ENCODE measurements at regions not wholly inside any gene's neighbourhood (a gene's known extent, or its start where the extent isn't known, plus 50 kb on each side); places are given as distances from the start of the nearest gene placed in this dataset.

GRCh38 chr2:34320056-34320455 is 721.0 kb upstream of the FAM98A start:
- intact Hi-C loops (cut with DNase I) = no loop called here
- no peak for ATAC-seq (ENCODE audit: poor library complexity)

GRCh38 chr2:34317797-34318196 is 718.7 kb upstream of the FAM98A start:
- ATAC-seq (ENCODE audit: poor library complexity) (no peak), DNase-seq (no peak)
- intact Hi-C loops (cut with DNase I) = no loop called here

More at GRCh38 chr2:34320056-34320455, 721.0 kb upstream of the FAM98A start:
- DNase-seq = no peak

GRCh38 chr2:34316788-34317187 is 717.7 kb upstream of the FAM98A start:
- intact Hi-C loops (cut with DNase I) = no loop called here
- no peak for ATAC-seq (ENCODE audit: poor library complexity)

GRCh38 chr2:34311816-34312215 is 712.7 kb upstream of the FAM98A start:
- DNase-seq (no peak), ATAC-seq (ENCODE audit: poor library complexity) (no peak)
- intact Hi-C loops (cut with DNase I) = no loop called here

More at GRCh38 chr2:34316788-34317187, 717.7 kb upstream of the FAM98A start:
- no peak for DNase-seq

- no peak for DNase-seq
- no peak for ATAC-seq (ENCODE audit: poor library complexity)
- intact Hi-C loops (cut with DNase I) = no loop called here
These were observed 709.0 kb upstream of the FAM98A start for GRCh38 chr2:34308140-34308539.

GRCh38 chr2:34307636-34308035 is 708.5 kb upstream of the FAM98A start:
- intact Hi-C loops (cut with DNase I) = no loop called here
- DNase-seq (no peak), ATAC-seq (ENCODE audit: poor library complexity) (no peak)

GRCh38 chr2:34306745-34307144 is 707.6 kb upstream of the FAM98A start:
- ATAC-seq (ENCODE audit: poor library complexity) (no peak), DNase-seq (no peak)
- intact Hi-C loops (cut with DNase I) = no loop called here

GRCh38 chr2:34305587-34305986 is 706.5 kb upstream of the FAM98A start:
- intact Hi-C loops (cut with DNase I) = no loop called here
- DNase-seq (no peak), ATAC-seq (ENCODE audit: poor library complexity) (no peak)

GRCh38 chr2:34294961-34295360 is 695.9 kb upstream of the FAM98A start:
- DNase-seq = no peak
- ATAC-seq (ENCODE audit: poor library complexity) = no peak
- intact Hi-C loops (cut with DNase I) = no loop called here

GRCh38 chr2:34291076-34291475 is 692.0 kb upstream of the FAM98A start:
- ATAC-seq (ENCODE audit: poor library complexity) = no peak
- DNase-seq = no peak
- intact Hi-C loops (cut with DNase I) = no loop called here

- intact Hi-C loops (cut with DNase I) = no loop called here
- DNase-seq (no peak), ATAC-seq (ENCODE audit: poor library complexity) (no peak)
These were observed 688.9 kb upstream of the FAM98A start for GRCh38 chr2:34288016-34288415.

GRCh38 chr2:34280606-34281005 is 681.5 kb upstream of the FAM98A start:
- intact Hi-C loops (cut with DNase I) = no loop called here
- DNase-seq (no peak), ATAC-seq (ENCODE audit: poor library complexity) (no peak)

- intact Hi-C loops (cut with DNase I) = no loop called here
- ATAC-seq (ENCODE audit: poor library complexity) (no peak), DNase-seq (no peak)
These were observed 668.0 kb upstream of the FAM98A start for GRCh38 chr2:34266908-34267697.

- DNase-seq = no peak
- no peak for ATAC-seq (ENCODE audit: poor library complexity)
- intact Hi-C loops (cut with DNase I) = no loop called here
These were observed 662.6 kb upstream of the FAM98A start for GRCh38 chr2:34261701-34262100.

- intact Hi-C loops (cut with DNase I) = no loop called here
- ATAC-seq (ENCODE audit: poor library complexity) (no peak), DNase-seq (no peak)
These were observed 655.3 kb upstream of the FAM98A start for GRCh38 chr2:34254272-34254878.

GRCh38 chr2:34252111-34252510 is 653.0 kb upstream of the FAM98A start:
- DNase-seq (no peak), ATAC-seq (ENCODE audit: poor library complexity) (no peak)
- intact Hi-C loops (cut with DNase I) = no loop called here

- DNase-seq = no peak
- intact Hi-C loops (cut with DNase I) = no loop called here
- ATAC-seq (ENCODE audit: poor library complexity) = no peak
These were observed 652.5 kb upstream of the FAM98A start for GRCh38 chr2:34251578-34251977.

- intact Hi-C loops (cut with DNase I) = no loop called here
- no peak for ATAC-seq (ENCODE audit: poor library complexity)
- no peak for DNase-seq
These were observed 645.1 kb upstream of the FAM98A start for GRCh38 chr2:34244195-34244594.

- intact Hi-C loops (cut with DNase I) = no loop called here
These were observed 643.6 kb upstream of the FAM98A start for GRCh38 chr2:34242763-34243123.

GRCh38 chr2:34241905-34242762 is 643.0 kb upstream of the FAM98A start:
- intact Hi-C loops (cut with DNase I) = no loop called here
- DNase-seq (no peak), ATAC-seq (ENCODE audit: poor library complexity) (no peak)

More at GRCh38 chr2:34242763-34243123, 643.6 kb upstream of the FAM98A start:
- no peak for ATAC-seq (ENCODE audit: poor library complexity)
- no peak for DNase-seq

Measured in Right ventricle myocardium superior (tissue), 1 donor.